NOMO-1 (cell line): ENCODE measurements at regions not wholly inside any gene's neighbourhood (a gene's known extent, or its start where the extent isn't known, plus 50 kb on each side); places are given as distances from the start of the nearest gene placed in this dataset.
A peak's percentile ranks its signal among the peaks of the same experiment; 100 is the strongest.
"Not testable (repeated sequence)": the region's sequence is repeated elsewhere in the genome, so short reads cannot be mapped to it uniquely, and the experiment has no call there.

Source experiments
- DNase-seq, 2 experiments: peaks; one replicate each; lab custom pipeline; 2025; ENCODE audit not compliant: unreplicated experiment in 2 of 2; lab: John Stamatoyannopoulos, UW

GRCh38 chr9:107809871-107810460 is 320.4 kb upstream of the KLF4 start:
- DNase-seq = no peak

- DNase-seq = no peak
Observed at GRCh38 chr9:107807183-107807582, 317.6 kb upstream of the KLF4 start.

GRCh38 chr9:107805201-107805600 is 315.6 kb upstream of the KLF4 start:
- no peak for DNase-seq

- DNase-seq = peak; percentile 83 to 94
Observed at GRCh38 chr9:107794259-107794658, 304.7 kb upstream of the KLF4 start.

GRCh38 chr9:107793541-107793940 is 304.0 kb upstream of the KLF4 start:
- DNase-seq = no peak

GRCh38 chr9:107792596-107792995 is 303.0 kb upstream of the KLF4 start:
- DNase-seq = no peak

GRCh38 chr9:107792006-107792405 is 302.4 kb upstream of the KLF4 start:
- no peak for DNase-seq

- DNase-seq = no peak
Observed at GRCh38 chr9:107789001-107789700, 299.6 kb upstream of the KLF4 start.

GRCh38 chr9:107786561-107786960 is 297.0 kb upstream of the KLF4 start:
- DNase-seq = no peak

- no peak for DNase-seq
Observed at GRCh38 chr9:107784235-107784958, 294.8 kb upstream of the KLF4 start.

- peak; percentile 59 to 92 for DNase-seq
Observed at GRCh38 chr9:107782789-107783188, 293.2 kb upstream of the KLF4 start.

GRCh38 chr9:107782381-107782780 is 292.8 kb upstream of the KLF4 start:
- peak in 1 of 2 experiments; percentile 47 for DNase-seq

- DNase-seq = no peak
Observed at GRCh38 chr9:107780960-107781359, 291.4 kb upstream of the KLF4 start.

- DNase-seq = peak; percentile 34 to 82
Observed at GRCh38 chr9:107779731-107780130, 290.2 kb upstream of the KLF4 start.

GRCh38 chr9:107778661-107779060 is 289.1 kb upstream of the KLF4 start:
- DNase-seq = no peak

GRCh38 chr9:107774099-107774498 is 284.5 kb upstream of the KLF4 start:
- peak; percentile 56 to 68 for DNase-seq

- no peak for DNase-seq
Observed at GRCh38 chr9:107772988-107773387, 283.4 kb upstream of the KLF4 start.

- DNase-seq = no peak
Observed at GRCh38 chr9:107770716-107771115, 281.1 kb upstream of the KLF4 start.

GRCh38 chr9:107768224-107768623 is 278.7 kb upstream of the KLF4 start:
- DNase-seq = no peak

- no peak for DNase-seq
Observed at GRCh38 chr9:107767711-107768110, 278.1 kb upstream of the KLF4 start.

- DNase-seq = not testable (repeated sequence)
Observed at GRCh38 chr9:107763469-107763868, 273.9 kb upstream of the KLF4 start.

GRCh38 chr9:107761307-107761706 is 271.7 kb upstream of the KLF4 start:
- DNase-seq = no peak
